SK-N-SH (cell line): ENCODE measurements at regions not wholly inside any gene's neighbourhood (a gene's known extent, or its start where the extent isn't known, plus 50 kb on each side); places are given as distances from the start of the nearest gene placed in this dataset.

Experiments
- CTCF ChIA-PET: fragments of 300-600, 350-600 bp; formaldehyde crosslinking; extraction: SDS; loops from one replicate; lab custom pipeline; 2021; lab: Yijun Ruan, JAX
- POLR2A ChIA-PET: fragments of 350-600 bp; sonication (Branson Sonifier 250); formaldehyde crosslinking; extraction: SDS; loops from one replicate; lab custom pipeline; 2020; ENCODE audit warnings: antibody characterized with exemption, inconsistent platforms; lab: Yijun Ruan, JAX
- DNase-seq: peaks from one replicate; pipeline ENCODE4 v3.0.0; 2012
- H2AFZ ChIP-seq: fragments of 200-600 bp; sonication (generic); 2 replicates; pipeline ENCODE4 v1.8.1; 2016; ENCODE audit warnings: antibody characterized with exemption, mild to moderate bottlenecking, low read depth
- H3F3A ChIP-seq: fragments of 200-600 bp; sonication (generic); replicated peaks from 2 replicates; pipeline ENCODE3; 2016; ENCODE audit warnings: antibody characterized with exemption, mild to moderate bottlenecking; ENCODE audit not compliant: insufficient read depth
- H3K27ac ChIP-seq, 2 experiments: fragments of 200-500 bp in 1 of 2; fragments of 200-600 bp in 1 of 2; sonication (Bioruptor generic) in 1 of 2; sonication (generic), shearing (Covaris generic) in 1 of 2; 2 replicates each; pipeline versions ENCODE4 v1.5.1 to v1.6.1; 2014 to 2016; ENCODE audit warnings: low read depth in 2 of 2, inconsistent platforms in 1 of 2, low read length in 1 of 2, mild to moderate bottlenecking in 1 of 2, mixed read lengths in 1 of 2
- H3K27me3 ChIP-seq: fragments of 200-600 bp; sonication (generic), shearing (Covaris generic); 2 replicates; pipeline ENCODE4 v1.6.1; 2016; ENCODE audit warnings: mixed run types; ENCODE audit not compliant: insufficient read depth
- H3K36me3 ChIP-seq, 2 experiments: fragments of 200-500 bp in 1 of 2; fragments of 200-600 bp in 1 of 2; sonication (Bioruptor generic) in 1 of 2; sonication (generic) in 1 of 2; replicated peaks in 1 of 2; 2 replicates each; pipeline versions ENCODE3 to v1.5.1; 2014 to 2016; ENCODE audit warnings: low read length in 1 of 2, mild to moderate bottlenecking in 1 of 2; ENCODE audit not compliant: insufficient read depth in 2 of 2, control insufficient read depth in 1 of 2
- H3K4me1 ChIP-seq, 2 experiments: fragments of 200-500 bp in 1 of 2; fragments of 200-600 bp in 1 of 2; sonication (Bioruptor generic) in 1 of 2; sonication (generic), shearing (Covaris generic) in 1 of 2; 2 replicates each; pipeline versions ENCODE4 v1.5.1 to v1.6.1; 2014 to 2016; ENCODE audit warnings: low read depth in 1 of 2, low read length in 1 of 2, mixed run types in 1 of 2; ENCODE audit not compliant: insufficient read depth in 2 of 2, control insufficient read depth in 1 of 2
- H3K4me2 ChIP-seq: fragments of 200-600 bp; sonication (generic), shearing (Covaris generic); 2 replicates; pipeline ENCODE4 v1.6.1; 2017; ENCODE audit warnings: mixed run types
- H3K4me3 ChIP-seq, 2 experiments: fragments of 200-500 bp in 1 of 2; fragments of 200-600 bp in 1 of 2; sonication (Bioruptor generic) in 1 of 2; sonication (generic), shearing (Covaris generic) in 1 of 2; 2 replicates each; pipeline versions ENCODE4 v1.5.1 to v1.8.1; 2014 to 2016; ENCODE audit warnings: low read depth in 2 of 2, inconsistent platforms in 1 of 2, low read length in 1 of 2, mild to moderate bottlenecking in 1 of 2, mixed read lengths in 1 of 2, moderate library complexity in 1 of 2
- H3K79me2 ChIP-seq: fragments of 200-600 bp; sonication (generic); 2 replicates; pipeline ENCODE4 v1.8.1; 2017; ENCODE audit warnings: mild to moderate bottlenecking; ENCODE audit not compliant: insufficient read depth
- H3K9ac ChIP-seq: fragments of 200-600 bp; sonication (generic); 2 replicates; pipeline ENCODE4 v1.6.1; 2017; ENCODE audit warnings: mixed run types
- H3K9me2 ChIP-seq: fragments of 200-600 bp; sonication (generic); 2 replicates; pipeline ENCODE4 v1.6.1; 2017; ENCODE audit warnings: mixed run types
- H3K9me3 ChIP-seq: fragments of 200-600 bp; sonication (generic); 2 replicates; pipeline ENCODE4 v1.6.1; 2017; ENCODE audit warnings: mixed run types, mild to moderate bottlenecking, moderate library complexity
- H4K20me1 ChIP-seq: fragments of 200-600 bp; sonication (generic); 2 replicates; pipeline ENCODE4 v1.6.1; 2017; ENCODE audit warnings: mild to moderate bottlenecking, mixed run types; ENCODE audit not compliant: insufficient read depth
- CHD2 ChIP-seq: fragments of 150-350 bp; IDR thresholded peaks from 2 replicates; pipeline ENCODE4 v1.6.1; 2018; ENCODE audit warnings: low read length; ENCODE audit not compliant: partially characterized antibody
- EZH2phosphoT487 ChIP-seq: fragments of 200-600 bp; sonication (generic); IDR thresholded peaks from 2 replicates; pipeline ENCODE4 v1.6.1; 2017; ENCODE audit warnings: low read depth, mixed run types, mild to moderate bottlenecking, antibody characterized with exemption, moderate library complexity, borderline replicate concordance
- FOXJ3 ChIP-seq: sonication (generic); formaldehyde crosslinking; IDR thresholded peaks from 2 replicates; pipeline ENCODE4 v1.5.1; 2020; ENCODE audit warnings: mild to moderate bottlenecking, missing genetic modification reagents
- GATA2 ChIP-seq: sonication (generic); formaldehyde crosslinking; IDR thresholded peaks from 2 replicates; pipeline ENCODE4 v1.5.0; 2020; ENCODE audit warnings: mild to moderate bottlenecking, missing genetic modification reagents
- IRF3 ChIP-seq: fragments of 150-350 bp; IDR thresholded peaks from 2 replicates; pipeline ENCODE4 v1.6.1; 2016; ENCODE audit warnings: mild to moderate bottlenecking, low read depth, low read length
- JUND ChIP-seq: IDR thresholded peaks from 2 replicates; pipeline ENCODE4 v1.4.0; 2012
- MEF2A ChIP-seq: IDR thresholded peaks from 2 replicates; pipeline ENCODE4 v1.4.0; 2012; ENCODE audit warnings: low read depth, borderline replicate concordance
- MXI1 ChIP-seq: IDR thresholded peaks from 2 replicates; pipeline ENCODE4 v1.6.1; 2012; ENCODE audit warnings: mild to moderate bottlenecking, low read depth, low read length, improper control_type of control experiment
- NFIC ChIP-seq: IDR thresholded peaks from 2 replicates; pipeline ENCODE4 v1.4.0; 2012; ENCODE audit warnings: borderline replicate concordance
- NRF1 ChIP-seq: IDR thresholded peaks from 2 replicates; pipeline ENCODE4 v1.6.1; 2012; ENCODE audit warnings: low read depth, mild to moderate bottlenecking, low read length
- PBX3 ChIP-seq: IDR thresholded peaks from 2 replicates; pipeline ENCODE4; 2012
- RAD21 ChIP-seq: IDR thresholded peaks from 2 replicates; pipeline ENCODE4 v1.6.1; 2012; ENCODE audit warnings: mild to moderate bottlenecking, low read length
- RXRA ChIP-seq: IDR thresholded peaks from 2 replicates; pipeline ENCODE4 v1.4.0; 2012; ENCODE audit warnings: low read depth, mild to moderate bottlenecking, borderline replicate concordance
- SIN3A ChIP-seq: IDR thresholded peaks from 2 replicates; pipeline ENCODE4 v1.6.1; 2012; ENCODE audit warnings: low read depth, mild to moderate bottlenecking, low read length, moderate library complexity, borderline replicate concordance
- SMC3 ChIP-seq: IDR thresholded peaks from 2 replicates; pipeline ENCODE4 v1.6.1; 2012; ENCODE audit warnings: low read depth, low read length, improper control_type of control experiment
- TAF1 ChIP-seq: IDR thresholded peaks from 2 replicates; pipeline ENCODE4 v1.6.1; 2012; ENCODE audit warnings: low read depth, mild to moderate bottlenecking, low read length, moderate library complexity, borderline replicate concordance
- TCF12 ChIP-seq: IDR thresholded peaks from 2 replicates; pipeline ENCODE4 v1.4.0; 2012
- USF1 ChIP-seq: IDR thresholded peaks from 2 replicates; pipeline ENCODE4 v1.4.0; 2012; ENCODE audit warnings: low read depth, borderline replicate concordance
- ZBTB33 ChIP-seq: IDR thresholded peaks from 2 replicates; pipeline ENCODE4 v1.4.0; 2012; ENCODE audit warnings: low read depth, borderline replicate concordance
- WGBS: methylation state at CpG from one replicate; pipeline ENCODE4 v1.1.6; 2017; ENCODE audit warnings: low lambda C conversion rate; 5-methylcytosine and 5-hydroxymethylcytosine counted together
- TF ChIP-seq, protein P1 (sequence below): fragments of 200-600 bp; sonication (generic); IDR thresholded peaks from 2 replicates; pipeline ENCODE4 v1.6.1; 2017; ENCODE audit warnings: antibody characterized with exemption, mild to moderate bottlenecking, moderate library complexity
- TF ChIP-seq, protein P2 (sequence below): fragments of 150-350 bp; IDR thresholded peaks from 2 replicates; pipeline ENCODE4 v1.6.1; 2017; ENCODE audit warnings: antibody characterized with exemption, low read length, low read depth, borderline replicate concordance

DNA sequence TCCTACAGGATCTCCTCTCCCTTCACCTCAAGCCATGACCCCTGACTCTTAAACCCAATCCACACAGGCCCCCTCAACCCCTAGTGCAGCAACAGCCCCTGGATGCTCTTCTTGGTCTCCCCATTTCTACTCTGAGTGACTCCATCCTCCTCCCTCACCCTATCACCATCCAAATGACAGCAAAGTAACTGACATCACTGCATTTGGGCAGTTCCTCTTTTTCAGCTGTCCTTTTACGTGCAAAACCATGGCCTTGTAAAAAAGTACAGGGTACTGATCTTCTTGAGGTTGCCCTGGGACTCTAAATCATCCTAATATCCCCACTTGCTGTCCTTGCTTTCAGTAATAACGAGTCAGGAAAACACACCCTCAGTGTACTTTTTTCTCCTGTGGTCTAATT lies 454.9 kb downstream of the ADRA2A start:
- POLR2A ChIA-PET = no interaction called here
- H3K9me3 ChIP-seq = 0 out of 2 replicates have a peak, but pooled peaks cover 5% of the 10 kb centered on the region
- DNase-seq = no peak
- no peaks in the 10 kb centered on the region for H3K9me2 ChIP-seq
- H3K27me3 ChIP-seq = no peaks in the 10 kb centered on the region
- CTCF ChIA-PET = interaction anchor here (0.7 to 2.0 kb wide), 2 partner anchors 34 to 456 kb away, joined by 4 read pairs; no protein-coding TSS in a partner anchor
- TF ChIP-seq USF1 = no peak
- no peak for TF ChIP-seq GATA2 (CRISPR knock-in tag)
- no peak for TF ChIP-seq SMC3
- no peak for TF ChIP-seq TAF1
- no peak for TF ChIP-seq TCF12
- TF ChIP-seq EZH2phosphoT487 = no peak
- TF ChIP-seq RAD21 = no peak
- no peak for TF ChIP-seq CHD2
- TF ChIP-seq, all 33 proteins: peak for 0
- H2AFZ ChIP-seq = no peak overlapping the region
- no peaks in the 10 kb centered on the region for H4K20me1 ChIP-seq
- H3K79me2 ChIP-seq = no peaks in the 10 kb centered on the region
- no peaks in the 10 kb centered on the region for H3K36me3 ChIP-seq
- H3K4me3 ChIP-seq = no peak overlapping the region
- H3K4me1 ChIP-seq = no peaks in the 10 kb centered on the region
- no peak overlapping the region for H3K9ac ChIP-seq
- 8% methylated on average over 2 of the region's 2 CpGs for WGBS
- no peaks in the 10 kb centered on the region for H3F3A ChIP-seq
- no peak overlapping the region for H3K27ac ChIP-seq
- no peak overlapping the region for H3K4me2 ChIP-seq

GRCh38 chr10:111532139-111532538 lies 455.3 kb downstream of the ADRA2A start:
- Histone ChIP-seq H2AFZ (no peak overlapping the region), H3K9me3 (0 out of 2 replicates have a peak, but pooled peaks cover 5% of the 10 kb centered on the region), H3K4me3 (no peak overlapping the region), H3K27ac (no peak overlapping the region), H3K4me2 (no peak overlapping the region), H3F3A (no peaks in the 10 kb centered on the region), H4K20me1 (no peaks in the 10 kb centered on the region), H3K27me3 (no peaks in the 10 kb centered on the region), H3K36me3 (no peaks in the 10 kb centered on the region), H3K4me1 (no peaks in the 10 kb centered on the region), H3K9ac (no peak overlapping the region), H3K9me2 (no peaks in the 10 kb centered on the region), H3K79me2 (no peaks in the 10 kb centered on the region)
- no peak for DNase-seq
- WGBS = 22% methylated on average over 3 of the region's 3 CpGs
- ChIA-PET CTCF (interaction anchor here (0.7 to 2.0 kb wide), 2 partner anchors 33 to 456 kb away, joined by 4 read pairs; no protein-coding TSS in a partner anchor), POLR2A (no interaction called here)
- TF ChIP-seq TCF12 (no peak), SIN3A (no peak), NRF1 (no peak), FOXJ3 (no peak), MXI1 (no peak), MEF2A (no peak), JUND (no peak), CHD2 (no peak), PBX3 (no peak), RXRA (no peak), NFIC (no peak), IRF3 (no peak), ZBTB33 (no peak), TAF1 (no peak), RAD21 (no peak)
- TF ChIP-seq, protein P1, sequence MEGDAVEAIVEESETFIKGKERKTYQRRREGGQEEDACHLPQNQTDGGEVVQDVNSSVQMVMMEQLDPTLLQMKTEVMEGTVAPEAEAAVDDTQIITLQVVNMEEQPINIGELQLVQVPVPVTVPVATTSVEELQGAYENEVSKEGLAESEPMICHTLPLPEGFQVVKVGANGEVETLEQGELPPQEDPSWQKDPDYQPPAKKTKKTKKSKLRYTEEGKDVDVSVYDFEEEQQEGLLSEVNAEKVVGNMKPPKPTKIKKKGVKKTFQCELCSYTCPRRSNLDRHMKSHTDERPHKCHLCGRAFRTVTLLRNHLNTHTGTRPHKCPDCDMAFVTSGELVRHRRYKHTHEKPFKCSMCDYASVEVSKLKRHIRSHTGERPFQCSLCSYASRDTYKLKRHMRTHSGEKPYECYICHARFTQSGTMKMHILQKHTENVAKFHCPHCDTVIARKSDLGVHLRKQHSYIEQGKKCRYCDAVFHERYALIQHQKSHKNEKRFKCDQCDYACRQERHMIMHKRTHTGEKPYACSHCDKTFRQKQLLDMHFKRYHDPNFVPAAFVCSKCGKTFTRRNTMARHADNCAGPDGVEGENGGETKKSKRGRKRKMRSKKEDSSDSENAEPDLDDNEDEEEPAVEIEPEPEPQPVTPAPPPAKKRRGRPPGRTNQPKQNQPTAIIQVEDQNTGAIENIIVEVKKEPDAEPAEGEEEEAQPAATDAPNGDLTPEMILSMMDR = no peak
- TF ChIP-seq, protein P2, sequence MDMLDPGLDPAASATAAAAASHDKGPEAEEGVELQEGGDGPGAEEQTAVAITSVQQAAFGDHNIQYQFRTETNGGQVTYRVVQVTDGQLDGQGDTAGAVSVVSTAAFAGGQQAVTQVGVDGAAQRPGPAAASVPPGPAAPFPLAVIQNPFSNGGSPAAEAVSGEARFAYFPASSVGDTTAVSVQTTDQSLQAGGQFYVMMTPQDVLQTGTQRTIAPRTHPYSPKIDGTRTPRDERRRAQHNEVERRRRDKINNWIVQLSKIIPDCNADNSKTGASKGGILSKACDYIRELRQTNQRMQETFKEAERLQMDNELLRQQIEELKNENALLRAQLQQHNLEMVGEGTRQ = no peak
